ENCODE measurements at regions not wholly inside any gene's neighbourhood (a gene's known extent, or its start where the extent isn't known, plus 50 kb on each side); places are given as distances from the start of the nearest gene placed in this dataset.

DNA sequence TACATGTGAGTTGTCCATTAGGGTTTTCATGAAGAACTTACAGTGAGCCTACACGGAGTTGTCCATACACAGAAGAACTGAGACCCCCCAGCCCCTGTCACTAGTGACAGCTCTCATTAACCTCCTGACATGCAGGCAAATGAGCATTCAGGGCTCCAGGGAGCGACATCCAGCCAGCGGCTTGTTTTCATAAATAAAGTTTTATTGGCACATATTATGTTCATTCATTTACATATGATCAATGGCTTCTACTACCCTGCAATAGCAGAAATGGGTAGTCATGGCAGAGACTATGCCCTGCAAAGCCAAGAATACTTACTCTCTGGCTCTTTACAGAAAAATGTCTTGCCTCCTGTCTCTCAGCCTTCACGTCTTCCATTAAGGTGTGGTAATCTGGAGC is 553.5 kb downstream of the EDEM1 start:
- TF ChIP-seq CTCF (conservative IDR thresholded peaks at IDR 0.05; ENCODE audit: low read length) (no peak), EZH2phosphoT487 (IDR thresholded peaks at IDR 0.05; ENCODE audit: borderline replicate concordance) (no peak)

Data from Loucy (cell line).